ENCODE measurements at regions not wholly inside any gene's neighbourhood (a gene's known extent, or its start where the extent isn't known, plus 50 kb on each side); places are given as distances from the start of the nearest gene placed in this dataset.

DNA sequence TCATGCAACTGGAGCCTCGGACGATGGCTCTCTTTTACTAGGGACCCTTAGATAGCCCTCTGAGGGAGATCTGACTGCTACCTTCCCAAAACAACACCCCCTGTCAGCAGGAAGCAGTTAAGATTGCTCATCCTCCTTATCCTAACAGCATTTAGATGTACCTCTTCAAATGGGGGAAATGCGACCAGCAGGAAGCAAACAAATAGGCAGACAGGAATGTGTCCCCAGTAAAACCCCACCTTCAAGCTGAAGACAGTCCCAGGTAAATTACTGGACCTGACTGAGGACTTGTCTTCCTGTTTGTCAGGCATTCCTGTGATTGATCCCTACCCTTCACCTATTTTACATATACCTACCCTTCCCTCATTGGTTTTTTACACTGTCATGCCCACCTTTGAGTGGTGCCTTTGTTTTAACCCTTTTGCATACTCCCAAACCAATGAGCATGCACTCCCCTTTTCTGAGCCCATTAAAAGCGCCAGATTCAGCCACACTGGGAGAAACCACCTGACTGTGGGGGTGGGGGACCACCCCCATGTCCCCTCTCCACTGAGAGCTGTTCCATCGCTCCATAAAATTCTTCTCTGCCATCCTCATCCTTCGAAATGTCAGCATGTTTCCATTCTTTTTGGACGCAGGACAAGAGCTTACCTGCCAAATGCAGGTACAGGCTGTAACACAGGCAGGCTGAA is 954.0 kb upstream of the CDH6 start:
- Histone ChIP-seq H3K18ac (ENCODE audit: low read length) (no peak overlapping the region), H2BK12ac (ENCODE audit: low read length) (no peak overlapping the region), H3K27me3 (ENCODE audit: insufficient read depth, low read length) (no peaks in the 10 kb centered on the region), H3K14ac (ENCODE audit: low read length) (no peak overlapping the region), H3K23ac (ENCODE audit: low read length) (no peak overlapping the region), H3K36me3 (ENCODE audit: control insufficient read depth in 1 of 2, insufficient read depth in 2 of 2, low read length in 2 of 2) (no peaks in the 10 kb centered on the region), H3K4me3 (ENCODE audit: low read depth, low read length) (no peak overlapping the region), H4K12ac (ENCODE audit: low read depth, low read length) (no peak overlapping the region), H3K9ac (ENCODE audit: low read length) (no peak overlapping the region), H2BK120ac (ENCODE audit: insufficient read depth, low read length, poor library complexity) (no peak overlapping the region), H3K27ac (ENCODE audit: low read depth, low read length) (no peak overlapping the region), H3K79me1 (ENCODE audit: low read length) (no peaks in the 10 kb centered on the region), H2AK5ac (ENCODE audit: low read length) (no peak overlapping the region), H4K91ac (ENCODE audit: low read depth, low read length) (no peak overlapping the region), H3K79me2 (ENCODE audit: control insufficient read depth, insufficient read depth, low read length, poor library complexity) (no peaks in the 10 kb centered on the region), H2AFZ (ENCODE audit: insufficient read depth, low read length, poor library complexity) (no peak overlapping the region), H3K9me3 (ENCODE audit: insufficient read depth, low read depth, low read length) (no peaks in the 10 kb centered on the region), H3K4ac (ENCODE audit: low read depth, low read length) (no peak overlapping the region), H3K4me2 (ENCODE audit: low read length) (no peak overlapping the region), H3K4me1 (ENCODE audit: control insufficient read depth in 1 of 2, insufficient read depth in 2 of 2, low read length in 2 of 2) (no peaks in the 10 kb centered on the region), H2BK5ac (ENCODE audit: low read depth, low read length, poor library complexity) (no peak overlapping the region), H4K8ac (ENCODE audit: low read depth, low read length) (no peak overlapping the region)
- DNase-seq: no peak
- WGBS (ENCODE audit: extremely low coverage, insufficient coverage, insufficient read length): no CpG with 5 or more reads among the region's 7 CpGs

DNA sequence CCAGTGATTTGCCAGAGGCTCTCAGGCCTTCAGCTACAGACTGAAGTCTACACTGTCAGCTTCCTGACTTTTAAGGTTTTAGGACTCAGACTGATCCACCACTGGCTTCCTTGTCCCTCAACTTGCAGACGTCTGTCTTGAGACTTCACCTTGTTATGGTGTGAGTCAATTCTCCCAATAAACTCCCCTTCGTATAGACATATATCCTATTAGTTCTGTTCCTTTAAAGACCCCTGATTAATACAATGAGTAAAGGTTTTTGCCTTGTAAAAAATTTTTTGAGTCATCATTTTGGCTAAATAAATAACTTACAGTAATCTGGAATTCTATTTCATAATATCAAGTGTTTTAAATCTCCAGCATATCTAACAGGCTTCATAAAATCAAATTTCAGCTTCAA is 956.3 kb upstream of the CDH6 start:
- no peak overlapping the region for H3K4me2 ChIP-seq (ENCODE audit: low read length)
- no peak overlapping the region for H3K4ac ChIP-seq (ENCODE audit: low read depth, low read length)
- no peak for DNase-seq
- H3K27ac ChIP-seq (ENCODE audit: low read depth, low read length): no peak overlapping the region
- no peaks in the 10 kb centered on the region for H3K4me1 ChIP-seq (ENCODE audit: control insufficient read depth in 1 of 2, insufficient read depth in 2 of 2, low read length in 2 of 2)
- no CpG with 5 or more reads among the region's 2 CpGs for WGBS (ENCODE audit: extremely low coverage, insufficient coverage, insufficient read length)
- H3K27me3 ChIP-seq (ENCODE audit: insufficient read depth, low read length): no peaks in the 10 kb centered on the region
- no peaks in the 10 kb centered on the region for H3K9me3 ChIP-seq (ENCODE audit: insufficient read depth, low read depth, low read length)
- H4K8ac ChIP-seq (ENCODE audit: low read depth, low read length): no peak overlapping the region
- H3K36me3 ChIP-seq (ENCODE audit: control insufficient read depth in 1 of 2, insufficient read depth in 2 of 2, low read length in 2 of 2): no peaks in the 10 kb centered on the region
- H3K18ac ChIP-seq (ENCODE audit: low read length): no peak overlapping the region
- H3K79me1 ChIP-seq (ENCODE audit: low read length): no peaks in the 10 kb centered on the region
- H3K4me3 ChIP-seq (ENCODE audit: low read depth, low read length): no peak overlapping the region
- no peak overlapping the region for H2BK12ac ChIP-seq (ENCODE audit: low read length)
- no peak overlapping the region for H3K14ac ChIP-seq (ENCODE audit: low read length)
- H2AK5ac ChIP-seq (ENCODE audit: low read length): no peak overlapping the region
- H3K9ac ChIP-seq (ENCODE audit: low read length): no peak overlapping the region
- H2BK120ac ChIP-seq (ENCODE audit: insufficient read depth, low read length, poor library complexity): no peak overlapping the region
- H4K91ac ChIP-seq (ENCODE audit: low read depth, low read length): no peak overlapping the region
- H2AFZ ChIP-seq (ENCODE audit: insufficient read depth, low read length, poor library complexity): no peak overlapping the region
- no peak overlapping the region for H2BK5ac ChIP-seq (ENCODE audit: low read depth, low read length, poor library complexity)
- H3K23ac ChIP-seq (ENCODE audit: low read length): no peak overlapping the region
- H4K12ac ChIP-seq (ENCODE audit: low read depth, low read length): no peak overlapping the region
- no peaks in the 10 kb centered on the region for H3K79me2 ChIP-seq (ENCODE audit: control insufficient read depth, insufficient read depth, low read length, poor library complexity)

DNA sequence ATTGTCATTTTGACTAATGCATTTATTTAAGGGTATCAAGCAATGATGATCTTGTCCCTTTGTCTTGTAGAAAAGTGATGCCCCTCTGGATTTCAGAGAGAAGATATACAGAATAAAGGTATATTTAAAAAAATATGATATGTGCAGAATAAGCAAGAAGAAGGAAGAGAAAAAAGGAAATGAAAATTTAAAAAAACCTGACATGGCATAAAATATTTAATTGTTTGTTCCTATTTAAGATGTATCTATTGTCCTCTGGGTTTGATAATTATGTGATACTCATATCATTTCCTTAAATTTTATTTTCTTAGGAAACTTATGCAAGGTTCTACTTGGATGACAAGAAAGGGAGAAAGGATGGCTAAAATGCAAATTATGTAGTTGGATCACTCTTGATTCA is 983.7 kb upstream of the CDH6 start:
- Histone ChIP-seq H2BK12ac (ENCODE audit: low read length) (no peak overlapping the region), H3K4me1 (ENCODE audit: control insufficient read depth in 1 of 2, insufficient read depth in 2 of 2, low read length in 2 of 2) (no peaks in the 10 kb centered on the region), H4K91ac (ENCODE audit: low read depth, low read length) (no peak overlapping the region), H3K79me1 (ENCODE audit: low read length) (no peaks in the 10 kb centered on the region), H3K4me2 (ENCODE audit: low read length) (no peak overlapping the region), H4K8ac (ENCODE audit: low read depth, low read length) (no peak overlapping the region), H3K27me3 (ENCODE audit: insufficient read depth, low read length) (no peaks in the 10 kb centered on the region), H3K23ac (ENCODE audit: low read length) (no peak overlapping the region), H4K12ac (ENCODE audit: low read depth, low read length) (no peak overlapping the region), H3K18ac (ENCODE audit: low read length) (no peak overlapping the region), H2BK5ac (ENCODE audit: low read depth, low read length, poor library complexity) (no peak overlapping the region), H2AFZ (ENCODE audit: insufficient read depth, low read length, poor library complexity) (no peak overlapping the region), H2AK5ac (ENCODE audit: low read length) (no peak overlapping the region), H3K36me3 (ENCODE audit: control insufficient read depth in 1 of 2, insufficient read depth in 2 of 2, low read length in 2 of 2) (no peaks in the 10 kb centered on the region), H3K9me3 (ENCODE audit: insufficient read depth, low read depth, low read length) (peaks cover 4% of the 10 kb centered on the region), H3K4me3 (ENCODE audit: low read depth, low read length) (no peak overlapping the region), H3K14ac (ENCODE audit: low read length) (no peak overlapping the region), H3K4ac (ENCODE audit: low read depth, low read length) (no peak overlapping the region), H2BK120ac (ENCODE audit: insufficient read depth, low read length, poor library complexity) (no peak overlapping the region), H3K79me2 (ENCODE audit: control insufficient read depth, insufficient read depth, low read length, poor library complexity) (no peaks in the 10 kb centered on the region), H3K27ac (ENCODE audit: low read depth, low read length) (no peak overlapping the region), H3K9ac (ENCODE audit: low read length) (no peak overlapping the region)
- DNase-seq: no peak

DNA sequence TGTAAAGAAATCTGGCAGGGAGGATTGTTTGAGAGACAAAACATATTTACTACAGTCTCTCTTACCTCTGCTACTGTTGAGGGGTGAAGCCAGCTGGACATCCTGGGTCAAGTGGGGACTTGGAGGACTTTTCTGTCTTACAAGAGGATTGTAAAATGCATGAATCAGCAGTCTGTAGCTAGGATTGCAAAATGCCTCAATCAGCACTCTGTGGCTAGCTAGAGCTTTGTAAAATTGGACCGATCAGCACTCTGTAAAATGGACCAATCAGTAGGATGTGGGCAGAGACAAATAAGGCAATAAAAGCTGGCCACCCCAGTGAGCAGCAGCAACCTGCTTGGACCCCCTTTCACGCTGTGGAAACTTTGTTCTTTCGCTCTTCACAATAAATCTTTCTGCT is 995.8 kb upstream of the CDH6 start:
- no peaks in the 10 kb centered on the region for H3K9me3 ChIP-seq (ENCODE audit: insufficient read depth, low read depth, low read length)
- H3K36me3 ChIP-seq (ENCODE audit: control insufficient read depth in 1 of 2, insufficient read depth in 2 of 2, low read length in 2 of 2): no peaks in the 10 kb centered on the region
- H3K27ac ChIP-seq (ENCODE audit: low read depth, low read length): no peak overlapping the region
- no peaks in the 10 kb centered on the region for H3K4me1 ChIP-seq (ENCODE audit: control insufficient read depth in 1 of 2, insufficient read depth in 2 of 2, low read length in 2 of 2)
- H3K9ac ChIP-seq (ENCODE audit: low read length): no peak overlapping the region
- no peak overlapping the region for H4K91ac ChIP-seq (ENCODE audit: low read depth, low read length)
- H2BK12ac ChIP-seq (ENCODE audit: low read length): no peak overlapping the region
- no peak overlapping the region for H4K8ac ChIP-seq (ENCODE audit: low read depth, low read length)
- H3K18ac ChIP-seq (ENCODE audit: low read length): no peak overlapping the region
- no peak overlapping the region for H3K14ac ChIP-seq (ENCODE audit: low read length)
- DNase-seq: no peak
- H4K12ac ChIP-seq (ENCODE audit: low read depth, low read length): no peak overlapping the region
- H2AFZ ChIP-seq (ENCODE audit: insufficient read depth, low read length, poor library complexity): no peak overlapping the region
- no peak overlapping the region for H3K4ac ChIP-seq (ENCODE audit: low read depth, low read length)
- no peak overlapping the region for H2BK5ac ChIP-seq (ENCODE audit: low read depth, low read length, poor library complexity)
- no peak overlapping the region for H3K4me3 ChIP-seq (ENCODE audit: low read depth, low read length)
- H2AK5ac ChIP-seq (ENCODE audit: low read length): no peak overlapping the region
- no peak overlapping the region for H2BK120ac ChIP-seq (ENCODE audit: insufficient read depth, low read length, poor library complexity)
- no peak overlapping the region for H3K4me2 ChIP-seq (ENCODE audit: low read length)
- no peaks in the 10 kb centered on the region for H3K27me3 ChIP-seq (ENCODE audit: insufficient read depth, low read length)
- H3K79me2 ChIP-seq (ENCODE audit: control insufficient read depth, insufficient read depth, low read length, poor library complexity): no peaks in the 10 kb centered on the region
- no CpG with 5 or more reads among the region's 3 CpGs for WGBS (ENCODE audit: extremely low coverage, insufficient coverage, insufficient read length)
- H3K23ac ChIP-seq (ENCODE audit: low read length): no peak overlapping the region
- H3K79me1 ChIP-seq (ENCODE audit: low read length): no peaks in the 10 kb centered on the region
